Sigmoid colon (tissue), 6 donors: ENCODE measurements at regions not wholly inside any gene's neighbourhood (a gene's known extent, or its start where the extent isn't known, plus 50 kb on each side); places are given as distances from the start of the nearest gene placed in this dataset.
A peak's percentile ranks its signal among the peaks of the same experiment; 100 is the strongest.

Experiments
- DNase-seq: peaks from one replicate; pipeline ENCODE4 v3.0.0-alpha.2; 2019
- H3K27ac ChIP-seq, 4 donors: fragments of 200-600 bp; sonication (generic); one replicate each; pipeline ENCODE4 v1.5.1; 2016 to 2019; ENCODE audit warnings: mild to moderate bottlenecking in 1 of 4
- H3K27me3 ChIP-seq, 3 donors: fragments of 200-600 bp; sonication (generic); one replicate each; pipeline ENCODE4 v1.5.1; 2019; ENCODE audit warnings: mild to moderate bottlenecking in 1 of 3
- H3K36me3 ChIP-seq, 4 donors: fragments of 200-600 bp; sonication (generic); one replicate each; pipeline ENCODE4 v1.5.1; 2016 to 2019
- H3K4me1 ChIP-seq, 4 donors: fragments of 200-600 bp; sonication (generic); one replicate each; pipeline ENCODE4 v1.5.1; 2017 to 2019
- H3K4me3 ChIP-seq, 4 donors: fragments of 200-600 bp; sonication (generic); one replicate each; pipeline ENCODE4 v1.5.1; 2017 to 2019; ENCODE audit warnings: mild to moderate bottlenecking in 2 of 4, moderate library complexity in 1 of 4
- H3K9me3 ChIP-seq, 4 donors: fragments of 200-600 bp in 3 of 4; sonication (generic) in 3 of 4; one replicate each; pipeline versions ENCODE4 v1.5.1 to v1.6.1; 2013 to 2019
- CTCF ChIP-seq, 4 experiments: fragments of 450-650 bp in 3 of 4; fragments of 200-600 bp in 1 of 4; IDR thresholded peaks; one replicate each; pipeline ENCODE4 v1.5.1; 2016 to 2019; ENCODE audit warnings: antibody characterized with exemption in 4 of 4, mild to moderate bottlenecking in 3 of 4, moderate library complexity in 2 of 4
- EP300 ChIP-seq, 4 donors: sonication (generic); formaldehyde crosslinking; IDR thresholded peaks; one replicate each; pipeline ENCODE4 v1.6.1; 2017; ENCODE audit warnings: antibody characterized with exemption in 4 of 4
- POLR2A ChIP-seq, 2 donors: fragments of 450-650 bp; IDR thresholded peaks; one replicate each; pipeline ENCODE4 v1.6.1; 2016; ENCODE audit warnings: antibody characterized with exemption in 2 of 2, mild to moderate bottlenecking in 2 of 2, moderate library complexity in 2 of 2
- POLR2AphosphoS5 ChIP-seq, 4 donors: sonication (generic); formaldehyde crosslinking; IDR thresholded peaks; one replicate each; pipeline ENCODE4 v1.6.1; 2017; ENCODE audit warnings: antibody characterized with exemption in 4 of 4
- WGBS, 2 donors: extraction: QIAGEN DNeasy Blood & Tissue Kit; methylation state at CpG; one replicate each; pipeline ENCODE4 v1.1.7; 2013; 5-methylcytosine and 5-hydroxymethylcytosine counted together
- intact Hi-C: fragments of 100-400 bp; cut with DNase I; formaldehyde crosslinking; loops from one replicate; pipeline ENCODE4 v1.15.1; 2023
- donor health status: healthy with polysubstance abuse.
- donor health status: healthy.

DNA sequence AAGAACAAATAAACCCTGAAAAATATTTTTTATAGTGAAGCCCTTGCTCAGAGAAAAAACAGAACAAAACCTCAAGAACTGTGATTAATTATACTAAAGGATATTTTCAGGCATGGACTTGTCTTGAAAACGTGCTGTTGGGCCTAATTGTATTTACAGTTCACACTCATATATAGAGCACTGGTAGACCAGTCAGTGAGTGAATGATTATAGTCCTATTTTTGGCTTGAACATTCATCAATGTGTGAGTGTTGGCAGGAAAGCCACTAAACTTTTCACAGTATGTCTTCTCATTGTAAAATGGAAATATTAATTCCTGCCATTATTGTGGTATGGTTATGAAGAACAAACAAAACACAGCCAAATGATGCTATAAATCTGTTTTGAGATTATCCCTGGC lies 462.8 kb downstream of the KCNA4 start:
- no peak for DNase-seq
- H3K4me1 ChIP-seq: no peaks in the 10 kb centered on the region
- no peaks in the 10 kb centered on the region for H3K27me3 ChIP-seq
- H3K27ac ChIP-seq: no peak overlapping the region
- peaks cover 0 to 2% (median 0%) of the 10 kb centered on the region in 4 donors for H3K9me3 ChIP-seq
- intact Hi-C loops: no loop called here
- no peaks in the 10 kb centered on the region for H3K36me3 ChIP-seq
- H3K4me3 ChIP-seq: no peak overlapping the region
- WGBS, 2 donors: 2 to 8% methylated on average over 1 of the region's 1 CpG
- TF ChIP-seq POLR2A (IDR thresholded peaks at IDR 0.05) (no peak), POLR2AphosphoS5 (IDR thresholded peaks at IDR 0.05) (no peak), CTCF (IDR thresholded peaks at IDR 0.05) (no peak), EP300 (IDR thresholded peaks at IDR 0.05) (no peak)

GRCh38 chr11:29538339-29539036 lies 478.3 kb downstream of the KCNA4 start:
- no peaks in the 10 kb centered on the region for H3K36me3 ChIP-seq

GRCh38 chr11:29534836-29535235 lies 482.0 kb downstream of the KCNA4 start:
- H3K36me3 ChIP-seq: no peaks in the 10 kb centered on the region
- no peaks in the 10 kb centered on the region for H3K9me3 ChIP-seq
- DNase-seq: no peak
- TF ChIP-seq POLR2A (IDR thresholded peaks at IDR 0.05) (no peak), CTCF (IDR thresholded peaks at IDR 0.05) (no peak), POLR2AphosphoS5 (IDR thresholded peaks at IDR 0.05) (no peak), EP300 (IDR thresholded peaks at IDR 0.05) (no peak)
- no peaks in the 10 kb centered on the region for H3K4me1 ChIP-seq
- no peaks in the 10 kb centered on the region for H3K27me3 ChIP-seq
- H3K4me3 ChIP-seq: no peak overlapping the region
- no peak overlapping the region for H3K27ac ChIP-seq
- intact Hi-C loops: no loop called here

More at GRCh38 chr11:29538339-29539036, 478.3 kb downstream of the KCNA4 start:
- Histone ChIP-seq H3K9me3 (no peaks in the 10 kb centered on the region), H3K4me3 (no peak overlapping the region), H3K27me3 (no peaks in the 10 kb centered on the region), H3K27ac (no peak overlapping the region), H3K4me1 (no peaks in the 10 kb centered on the region)
- intact Hi-C loops: no loop called here
- TF ChIP-seq POLR2AphosphoS5 (IDR thresholded peaks at IDR 0.05) (no peak), POLR2A (IDR thresholded peaks at IDR 0.05) (no peak), CTCF (IDR thresholded peaks at IDR 0.05) (no peak), EP300 (IDR thresholded peaks at IDR 0.05) (no peak)
- DNase-seq: no peak

DNA sequence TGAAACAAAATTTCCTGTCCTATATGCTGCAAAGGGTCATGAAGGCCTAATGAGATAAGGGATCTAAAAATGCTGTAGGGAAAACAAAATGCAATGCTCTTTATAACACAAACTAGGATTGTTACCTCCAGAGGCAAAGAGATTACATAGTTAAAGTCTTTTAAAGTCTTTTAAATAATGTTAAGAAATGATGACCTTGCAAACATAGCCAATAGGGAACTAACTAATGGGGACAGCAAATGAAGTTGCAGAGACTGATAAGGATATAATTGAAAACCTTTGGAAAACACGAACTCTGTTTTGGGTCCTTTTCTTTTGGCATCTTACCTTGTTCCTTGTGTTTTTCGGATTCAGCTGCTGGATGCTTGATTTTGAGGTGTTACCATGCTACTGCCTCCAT lies 485.9 kb downstream of the KCNA4 start:
- Histone ChIP-seq H3K4me3 (no peak overlapping the region), H3K9me3 (peaks cover 0 to 7% (median under 1%) of the 10 kb centered on the region in 4 donors), H3K4me1 (no peaks in the 10 kb centered on the region), H3K36me3 (no peaks in the 10 kb centered on the region), H3K27me3 (no peaks in the 10 kb centered on the region), H3K27ac (no peak overlapping the region)
- 62 to 72% methylated on average over 2 of the region's 2 CpGs for WGBS, 2 donors
- intact Hi-C loops: no loop called here
- no peak for TF ChIP-seq EP300 (IDR thresholded peaks at IDR 0.05)
- no peak for TF ChIP-seq POLR2AphosphoS5 (IDR thresholded peaks at IDR 0.05)
- TF ChIP-seq CTCF (IDR thresholded peaks at IDR 0.05): no peak
- no peak for TF ChIP-seq POLR2A (IDR thresholded peaks at IDR 0.05)
- DNase-seq: no peak

DNA sequence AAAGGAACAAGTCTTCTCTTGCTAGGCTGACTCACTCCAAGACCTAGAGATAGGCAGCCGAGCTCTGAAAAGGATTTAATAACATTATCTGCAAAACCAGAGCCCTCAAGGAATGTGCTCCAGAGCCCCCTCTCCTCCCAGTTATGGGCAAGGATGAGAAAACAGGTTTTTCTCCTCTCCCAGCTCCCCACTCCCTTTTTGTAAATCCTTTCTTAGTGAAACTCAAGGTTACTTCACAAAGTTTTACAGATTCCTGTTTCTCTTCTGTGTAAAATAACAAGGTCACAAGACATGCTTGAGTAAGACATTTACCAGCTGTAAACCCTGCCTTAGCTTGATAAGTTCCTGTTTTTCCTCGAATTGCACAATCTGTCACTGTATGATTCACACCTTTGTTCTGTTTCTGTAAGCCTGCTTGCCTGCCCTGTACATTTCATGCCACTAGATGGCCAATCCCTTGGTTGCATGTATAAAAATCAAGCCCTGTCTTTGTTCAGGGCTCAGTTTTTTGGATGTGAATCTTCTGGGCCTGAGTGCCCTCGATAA lies 489.4 kb downstream of the KCNA4 start:
- intact Hi-C loops: no loop called here
- DNase-seq: no peak
- H3K4me3 ChIP-seq: no peak overlapping the region
- H3K4me1 ChIP-seq: no peaks in the 10 kb centered on the region
- H3K27me3 ChIP-seq: no peaks in the 10 kb centered on the region
- WGBS, 2 donors: 31 to 36% methylated on average over 3 of the region's 3 CpGs
- peaks cover 0 to 13% (median under 1%) of the 10 kb centered on the region in 4 donors for H3K9me3 ChIP-seq
- H3K27ac ChIP-seq: no peak overlapping the region
- H3K36me3 ChIP-seq: no peaks in the 10 kb centered on the region
- TF ChIP-seq POLR2AphosphoS5 (IDR thresholded peaks at IDR 0.05): peak in 3 of 4 donors; percentile 12 to 51 (median 19)
- no peak for TF ChIP-seq EP300 (IDR thresholded peaks at IDR 0.05)
- TF ChIP-seq CTCF (IDR thresholded peaks at IDR 0.05): no peak
- TF ChIP-seq POLR2A (IDR thresholded peaks at IDR 0.05): no peak
